ENCODE measurements at regions not wholly inside any gene's neighbourhood (a gene's known extent, or its start where the extent isn't known, plus 50 kb on each side); places are given as distances from the start of the nearest gene placed in this dataset.

DNA sequence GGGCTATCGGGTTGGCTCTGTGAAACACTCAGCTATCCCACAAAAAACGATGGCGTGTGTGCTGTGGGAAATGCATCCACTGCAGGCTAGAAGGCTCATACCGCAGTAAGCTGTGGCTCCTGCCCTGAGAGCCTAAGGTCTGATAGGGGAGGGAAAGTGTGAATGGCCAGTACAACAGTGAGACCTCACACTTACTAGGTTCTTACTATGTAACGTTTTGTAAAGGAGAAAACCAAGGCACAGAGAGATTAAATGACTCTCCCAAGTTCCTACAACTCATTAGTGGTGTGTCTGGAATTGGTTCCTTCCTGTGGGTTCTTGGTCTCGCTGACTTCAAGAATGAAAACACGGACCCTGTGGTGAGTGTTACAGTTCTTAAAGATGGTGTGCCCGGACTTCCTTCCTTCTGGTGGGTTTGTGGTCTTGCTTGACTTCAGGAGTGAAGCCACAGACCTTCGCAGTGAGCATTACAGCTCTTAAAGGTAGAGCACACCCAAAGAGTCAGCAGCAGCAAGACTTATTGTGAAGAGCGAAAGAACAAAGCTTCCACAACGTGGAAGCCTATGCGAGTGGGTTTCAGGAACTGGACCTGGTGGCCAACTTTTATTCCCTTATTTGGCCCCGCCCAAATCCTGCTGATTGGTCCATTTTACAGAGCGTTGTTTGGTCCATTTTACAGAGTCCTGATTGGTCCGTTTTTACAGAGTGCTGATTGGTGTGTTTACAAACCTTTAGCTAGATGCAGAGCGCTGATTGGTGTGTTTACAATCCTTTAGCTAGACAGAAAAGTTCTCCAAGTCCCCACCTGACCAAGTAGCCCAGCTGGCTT is 161.7 kb downstream of the POLR2M start:
- TF ChIP-seq CTCF (IDR thresholded peaks at IDR 0.05) (no peak), POLR2A (IDR thresholded peaks at IDR 0.05) (no peak), POLR2AphosphoS5 (IDR thresholded peaks at IDR 0.05) (no peak), EP300 (IDR thresholded peaks at IDR 0.05) (no peak)
- WGBS = 87% methylated on average over 16 of the region's 16 CpGs
- Histone ChIP-seq H3K36me3 (no peaks in the 10 kb centered on the region), H3K4me3 (no peak overlapping the region), H3K9me3 (no peaks in the 10 kb centered on the region), H3K27ac (no peak overlapping the region), H3K4me1 (no peaks in the 10 kb centered on the region), H3K27me3 (peaks cover 43% of the 10 kb centered on the region)
- no peak for DNase-seq (ENCODE audit: low spot score in 2 of 2)

DNA sequence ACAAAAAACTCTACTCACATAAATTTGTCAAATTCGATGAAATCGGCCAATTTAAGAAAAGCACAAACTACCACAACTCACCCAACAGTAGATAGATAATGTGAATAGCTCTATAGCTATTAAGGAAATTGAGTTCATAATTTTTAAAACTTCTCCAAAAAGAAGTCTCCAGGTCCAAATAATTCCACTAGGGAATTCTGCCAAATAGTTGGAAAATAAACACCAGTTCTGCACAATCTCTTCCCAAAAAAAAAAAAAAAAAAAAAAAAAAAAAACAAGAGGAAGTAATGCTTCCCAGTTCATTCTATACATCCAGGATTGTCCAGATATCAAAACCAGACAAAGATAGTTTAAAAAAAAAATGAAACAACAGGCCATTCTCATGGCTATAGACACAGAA is 164.2 kb downstream of the POLR2M start:
- no peaks in the 10 kb centered on the region for H3K36me3 ChIP-seq
- no peak overlapping the region for H3K4me3 ChIP-seq
- peaks cover 2% of the 10 kb centered on the region for H3K9me3 ChIP-seq
- H3K27me3 ChIP-seq = peaks cover 39% of the 10 kb centered on the region
- H3K4me1 ChIP-seq = no peaks in the 10 kb centered on the region
- no peak overlapping the region for H3K27ac ChIP-seq
- WGBS = 97% methylated on average over 2 of the region's 2 CpGs
- TF ChIP-seq POLR2A (IDR thresholded peaks at IDR 0.05) = no peak
- no peak for TF ChIP-seq POLR2AphosphoS5 (IDR thresholded peaks at IDR 0.05)
- TF ChIP-seq CTCF (IDR thresholded peaks at IDR 0.05) = no peak
- no peak for TF ChIP-seq EP300 (IDR thresholded peaks at IDR 0.05)
- no peak for DNase-seq (ENCODE audit: low spot score in 2 of 2)

- Histone ChIP-seq H3K36me3 (no peaks in the 10 kb centered on the region), H3K4me3 (no peak overlapping the region), H3K27ac (no peak overlapping the region), H3K27me3 (peaks cover 34% of the 10 kb centered on the region), H3K4me1 (no peaks in the 10 kb centered on the region), H3K9me3 (peaks cover 3% of the 10 kb centered on the region)
- WGBS = 62% methylated on average over 6 of the region's 6 CpGs
- DNase-seq (ENCODE audit: low spot score in 2 of 2) = no peak
- TF ChIP-seq EP300 (IDR thresholded peaks at IDR 0.05) (no peak), POLR2AphosphoS5 (IDR thresholded peaks at IDR 0.05) (no peak), POLR2A (IDR thresholded peaks at IDR 0.05) (no peak), CTCF (IDR thresholded peaks at IDR 0.05) (no peak)
Measured at GRCh38 chr15:57872281-57873030, 165.9 kb downstream of the POLR2M start.

DNA sequence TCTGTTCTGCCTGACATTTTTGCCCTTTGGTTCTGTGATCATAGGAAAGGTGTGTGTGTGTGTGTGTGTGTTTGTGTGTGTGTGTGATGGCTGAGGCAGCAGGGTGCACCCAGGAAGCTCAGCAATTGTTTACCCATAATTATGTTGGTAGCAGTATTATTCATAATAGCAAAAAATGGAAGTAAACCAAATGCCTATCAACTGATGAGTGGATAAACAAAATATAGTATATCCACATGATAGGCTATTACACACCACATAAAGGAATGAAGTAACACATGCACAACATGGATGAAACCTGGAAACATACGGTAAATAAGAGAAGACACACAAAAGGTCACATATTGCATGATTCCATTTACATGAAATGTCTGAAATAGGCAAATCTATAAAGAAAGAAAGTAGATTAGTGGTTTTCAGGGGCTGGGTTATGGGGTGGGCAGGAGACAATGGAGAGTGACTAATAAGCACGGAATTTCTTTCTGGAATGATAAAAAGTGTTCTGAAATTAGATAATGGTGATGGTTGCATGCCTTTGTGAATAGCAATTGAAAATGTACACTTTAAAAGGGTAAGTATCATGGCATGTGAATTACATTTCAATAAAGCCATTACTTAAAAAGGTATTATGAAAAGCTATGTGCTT is 167.2 kb downstream of the POLR2M start:
- peaks cover 22% of the 10 kb centered on the region for H3K27me3 ChIP-seq
- H3K9me3 ChIP-seq = peaks cover 3% of the 10 kb centered on the region
- TF ChIP-seq EP300 (IDR thresholded peaks at IDR 0.05) = no peak
- TF ChIP-seq CTCF (IDR thresholded peaks at IDR 0.05) = no peak
- TF ChIP-seq POLR2A (IDR thresholded peaks at IDR 0.05) = no peak
- TF ChIP-seq POLR2AphosphoS5 (IDR thresholded peaks at IDR 0.05) = no peak
- no peak overlapping the region for H3K4me3 ChIP-seq
- no peak for DNase-seq (ENCODE audit: low spot score in 2 of 2)
- no peak overlapping the region for H3K27ac ChIP-seq
- no peaks in the 10 kb centered on the region for H3K4me1 ChIP-seq
- 82% methylated on average over 2 of the region's 2 CpGs for WGBS
- no peaks in the 10 kb centered on the region for H3K36me3 ChIP-seq

- TF ChIP-seq CTCF (IDR thresholded peaks at IDR 0.05) (no peak), EP300 (IDR thresholded peaks at IDR 0.05) (no peak), POLR2A (IDR thresholded peaks at IDR 0.05) (no peak), POLR2AphosphoS5 (IDR thresholded peaks at IDR 0.05) (no peak)
- peaks cover 3% of the 10 kb centered on the region for H3K9me3 ChIP-seq
Measured at GRCh38 chr15:57875347-57875746, 168.8 kb downstream of the POLR2M start.

More at GRCh38 chr15:57875347-57875746, 168.8 kb downstream of the POLR2M start:
- no peak for DNase-seq (ENCODE audit: low spot score in 2 of 2)
- Histone ChIP-seq H3K27me3 (peaks cover 11% of the 10 kb centered on the region), H3K36me3 (no peaks in the 10 kb centered on the region), H3K27ac (no peak overlapping the region), H3K4me1 (no peaks in the 10 kb centered on the region), H3K4me3 (no peak overlapping the region)
